ENCODE measurements at regions not wholly inside any gene's neighbourhood (a gene's known extent, or its start where the extent isn't known, plus 50 kb on each side); places are given as distances from the start of the nearest gene placed in this dataset.

GRCh38 chr15:92745845-92746271 is 90.3 kb upstream of the FAM174B start:
- TF ChIP-seq, protein P1, sequence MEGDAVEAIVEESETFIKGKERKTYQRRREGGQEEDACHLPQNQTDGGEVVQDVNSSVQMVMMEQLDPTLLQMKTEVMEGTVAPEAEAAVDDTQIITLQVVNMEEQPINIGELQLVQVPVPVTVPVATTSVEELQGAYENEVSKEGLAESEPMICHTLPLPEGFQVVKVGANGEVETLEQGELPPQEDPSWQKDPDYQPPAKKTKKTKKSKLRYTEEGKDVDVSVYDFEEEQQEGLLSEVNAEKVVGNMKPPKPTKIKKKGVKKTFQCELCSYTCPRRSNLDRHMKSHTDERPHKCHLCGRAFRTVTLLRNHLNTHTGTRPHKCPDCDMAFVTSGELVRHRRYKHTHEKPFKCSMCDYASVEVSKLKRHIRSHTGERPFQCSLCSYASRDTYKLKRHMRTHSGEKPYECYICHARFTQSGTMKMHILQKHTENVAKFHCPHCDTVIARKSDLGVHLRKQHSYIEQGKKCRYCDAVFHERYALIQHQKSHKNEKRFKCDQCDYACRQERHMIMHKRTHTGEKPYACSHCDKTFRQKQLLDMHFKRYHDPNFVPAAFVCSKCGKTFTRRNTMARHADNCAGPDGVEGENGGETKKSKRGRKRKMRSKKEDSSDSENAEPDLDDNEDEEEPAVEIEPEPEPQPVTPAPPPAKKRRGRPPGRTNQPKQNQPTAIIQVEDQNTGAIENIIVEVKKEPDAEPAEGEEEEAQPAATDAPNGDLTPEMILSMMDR (IDR thresholded peaks at IDR 0.05; ENCODE audit: low read depth, low read length, poor library complexity, severe bottlenecking) = no peak
- no peak for TF ChIP-seq EZH2phosphoT487 (IDR thresholded peaks at IDR 0.05; ENCODE audit: borderline replicate concordance, low read length)

Data from DOHH2 (cell line).